CD14-positive monocyte (primary cell): ENCODE measurements at regions not wholly inside any gene's neighbourhood (a gene's known extent, or its start where the extent isn't known, plus 50 kb on each side); places are given as distances from the start of the nearest gene placed in this dataset.

Experiments used
- DNase-seq, 3 donors: peaks; one replicate each; pipeline ENCODE4 v3.0.0-alpha.2; 2011 to 2022
- H2AFZ ChIP-seq: 2 replicates; pipeline ENCODE4 v1.6.0; 2012; ENCODE audit warnings: mild to moderate bottlenecking, low read depth, low read length, inconsistent platforms; ENCODE audit not compliant: insufficient read depth, poor library complexity, severe bottlenecking
- H3K27ac ChIP-seq, 2 donors: 1 replicate in 1 of 2; 2 replicates in 1 of 2; pipeline ENCODE4 v1.5.1; 2012 to 2013; ENCODE audit warnings: low read length in 2 of 2, control low read depth in 1 of 2, inconsistent platforms in 1 of 2, low read depth in 1 of 2, mild to moderate bottlenecking in 1 of 2
- H3K27me3 ChIP-seq, 2 donors: one replicate each; pipeline versions ENCODE4 v1.6.0 to v1.6.1; 2011 to 2013; ENCODE audit warnings: low read length in 2 of 2; ENCODE audit not compliant: control insufficient read depth in 2 of 2, insufficient read depth in 2 of 2
- H3K36me3 ChIP-seq, 2 donors: replicated peaks in 1 of 2; 1 replicate in 1 of 2; 2 replicates in 1 of 2; pipeline versions ENCODE4 v1.5.1 to v1.6.1; 2012 to 2013; ENCODE audit warnings: low read length in 2 of 2, control low read depth in 1 of 2, inconsistent platforms in 1 of 2, mild to moderate bottlenecking in 1 of 2; ENCODE audit not compliant: insufficient read depth in 2 of 2, control insufficient read depth in 1 of 2
- H3K4me1 ChIP-seq, 2 donors: 1 replicate in 1 of 2; 2 replicates in 1 of 2; pipeline versions ENCODE4 v1.5.1 to v1.6.1; 2012 to 2013; ENCODE audit warnings: low read length in 2 of 2, control low read depth in 1 of 2, inconsistent platforms in 1 of 2, mild to moderate bottlenecking in 1 of 2, moderate library complexity in 1 of 2; ENCODE audit not compliant: insufficient read depth in 2 of 2, control insufficient read depth in 1 of 2
- H3K4me2 ChIP-seq: replicated peaks from 2 replicates; pipeline ENCODE3; 2012; ENCODE audit warnings: low read length, moderate library complexity, mild to moderate bottlenecking; ENCODE audit not compliant: poor library complexity, severe bottlenecking; ENCODE audit errors: extremely low read depth
- H3K4me3 ChIP-seq, 3 experiments: fragments of 200-600 bp in 1 of 3; sonication (generic) in 1 of 3; replicated peaks in 1 of 3; 1 replicate in 2 of 3; 2 replicates in 1 of 3; pipeline ENCODE4 v1.5.1; 2011 to 2013; ENCODE audit warnings: low read length in 3 of 3, mild to moderate bottlenecking in 3 of 3, control low read depth in 2 of 3, low read depth in 2 of 3, inconsistent platforms in 1 of 3, moderate library complexity in 1 of 3
- H3K79me2 ChIP-seq: 2 replicates; pipeline ENCODE4 v1.6.0; 2012; ENCODE audit warnings: mild to moderate bottlenecking, control low read depth, inconsistent platforms, low read length, moderate library complexity; ENCODE audit not compliant: insufficient read depth
- H3K9ac ChIP-seq: 2 replicates; pipeline ENCODE4 v1.6.0; 2017; ENCODE audit warnings: low read length, mild to moderate bottlenecking; ENCODE audit not compliant: insufficient read depth, poor library complexity, severe bottlenecking
- H3K9me3 ChIP-seq, 2 donors: replicated peaks in 1 of 2; 1 replicate in 1 of 2; 2 replicates in 1 of 2; pipeline versions ENCODE4 v1.5.1 to v1.6.1; 2012 to 2013; ENCODE audit warnings: low read length in 2 of 2, control low read depth in 1 of 2; ENCODE audit not compliant: control insufficient read depth in 1 of 2, insufficient read depth in 1 of 2
- H4K20me1 ChIP-seq: 2 replicates; pipeline ENCODE4 v1.6.0; 2012; ENCODE audit warnings: mild to moderate bottlenecking, low read length, control low read depth, moderate library complexity; ENCODE audit not compliant: insufficient read depth
- H3K27ac Mint-ChIP-seq, 7 donors: one replicate each; pipeline ENCODE4 v1.8.0; 2020; ENCODE audit warnings: mild to moderate bottlenecking in 7 of 7, mixed read lengths in 7 of 7, moderate library complexity in 6 of 7, inconsistent platforms in 2 of 7
- H3K27me3 Mint-ChIP-seq, 3 donors: one replicate each; pipeline ENCODE4 v1.8.0; 2021 to 2022; ENCODE audit warnings: low read depth in 3 of 3, mild to moderate bottlenecking in 3 of 3, mixed read lengths in 3 of 3, moderate library complexity in 3 of 3, inconsistent platforms in 1 of 3
- H3K36me3 Mint-ChIP-seq, 2 donors: one replicate each; pipeline ENCODE4 v1.8.0; 2020; ENCODE audit warnings: mixed read lengths in 2 of 2, inconsistent platforms in 1 of 2, mild to moderate bottlenecking in 1 of 2
- H3K4me1 Mint-ChIP-seq: one replicate; pipeline ENCODE4 v1.8.0; 2020; ENCODE audit warnings: mild to moderate bottlenecking, mixed read lengths
- H3K4me3 Mint-ChIP-seq, 2 donors: one replicate each; pipeline ENCODE4 v1.8.0; 2020; ENCODE audit warnings: mild to moderate bottlenecking in 2 of 2, mixed read lengths in 2 of 2, moderate library complexity in 1 of 2
- H3K9me3 Mint-ChIP-seq, 7 donors: one replicate each; pipeline ENCODE4 v1.8.0; 2020 to 2022; ENCODE audit warnings: mixed read lengths in 7 of 7, mild to moderate bottlenecking in 6 of 7, moderate library complexity in 6 of 7, inconsistent platforms in 2 of 7
- WGBS: methylation state at CpG from one replicate; pipeline ENCODE4 v1.1.5; 2013; ENCODE audit warnings: missing lambda C conversion rate; ENCODE audit not compliant: insufficient coverage; 5-methylcytosine and 5-hydroxymethylcytosine counted together
- intact Hi-C, 2 donors: fragments of 100-400 bp; cut with micrococcal nuclease; formaldehyde crosslinking; loops; one replicate each; pipeline versions ENCODE4 v1.15.0 to v1.15.1; 2023
- TF ChIP-seq, protein P1 (sequence below): fragments of 200-600 bp; IDR thresholded peaks from one replicate; pipeline ENCODE4 v1.8.0; 2022; ENCODE audit warnings: antibody characterized with exemption, mild to moderate bottlenecking

DNA sequence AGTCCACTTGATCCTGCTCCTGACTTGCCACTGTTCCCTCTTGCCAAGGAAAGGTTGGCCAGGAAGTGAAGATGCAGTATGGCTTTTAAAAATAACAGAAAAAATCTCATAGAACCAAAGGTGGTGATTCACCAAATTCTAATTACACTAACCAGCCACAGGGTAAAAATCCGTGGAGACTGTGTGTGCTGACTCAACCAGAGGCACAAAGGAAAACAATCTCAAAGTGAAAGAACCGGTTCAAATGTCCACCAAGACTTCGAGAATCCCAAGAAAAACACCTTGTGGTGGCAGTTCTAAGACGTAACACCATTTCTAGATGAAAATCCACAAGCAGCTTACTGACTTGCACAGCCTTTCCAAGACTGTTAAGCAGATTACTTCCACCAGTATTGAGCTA is 279.1 kb downstream of the TLE1 start:
- Mint-ChIP-seq H3K4me3 (no peak overlapping the region), H3K4me1 (peaks cover 13% of the 10 kb centered on the region), H3K27me3 (peaks cover 0 to 2% (median 2%) of the 10 kb centered on the region in 3 donors), H3K36me3 (no peaks in the 10 kb centered on the region), H3K9me3 (peaks cover 0 to 4% (median 0%) of the 10 kb centered on the region in 7 donors), H3K27ac (no peak overlapping the region)
- intact Hi-C loops: no loop called here
- Histone ChIP-seq H3K27me3 (no peaks in the 10 kb centered on the region), H3K79me2 (no peaks in the 10 kb centered on the region), H3K9me3 (no peaks in the 10 kb centered on the region), H3K9ac (no peak overlapping the region), H3K4me3 (no peak overlapping the region), H3K4me1 (peaks cover 13 to 20% of the 10 kb centered on the region in 2 donors), H3K36me3 (no peaks in the 10 kb centered on the region), H3K27ac (no peak overlapping the region), H3K4me2 (no peak overlapping the region), H2AFZ (no peak overlapping the region), H4K20me1 (no peaks in the 10 kb centered on the region)
- TF ChIP-seq, protein P1, sequence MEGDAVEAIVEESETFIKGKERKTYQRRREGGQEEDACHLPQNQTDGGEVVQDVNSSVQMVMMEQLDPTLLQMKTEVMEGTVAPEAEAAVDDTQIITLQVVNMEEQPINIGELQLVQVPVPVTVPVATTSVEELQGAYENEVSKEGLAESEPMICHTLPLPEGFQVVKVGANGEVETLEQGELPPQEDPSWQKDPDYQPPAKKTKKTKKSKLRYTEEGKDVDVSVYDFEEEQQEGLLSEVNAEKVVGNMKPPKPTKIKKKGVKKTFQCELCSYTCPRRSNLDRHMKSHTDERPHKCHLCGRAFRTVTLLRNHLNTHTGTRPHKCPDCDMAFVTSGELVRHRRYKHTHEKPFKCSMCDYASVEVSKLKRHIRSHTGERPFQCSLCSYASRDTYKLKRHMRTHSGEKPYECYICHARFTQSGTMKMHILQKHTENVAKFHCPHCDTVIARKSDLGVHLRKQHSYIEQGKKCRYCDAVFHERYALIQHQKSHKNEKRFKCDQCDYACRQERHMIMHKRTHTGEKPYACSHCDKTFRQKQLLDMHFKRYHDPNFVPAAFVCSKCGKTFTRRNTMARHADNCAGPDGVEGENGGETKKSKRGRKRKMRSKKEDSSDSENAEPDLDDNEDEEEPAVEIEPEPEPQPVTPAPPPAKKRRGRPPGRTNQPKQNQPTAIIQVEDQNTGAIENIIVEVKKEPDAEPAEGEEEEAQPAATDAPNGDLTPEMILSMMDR: no peak
- 84% methylated on average over 3 of the region's 4 CpGs for WGBS
- peak in 1 of 3 donors; percentile 8 for DNase-seq

DNA sequence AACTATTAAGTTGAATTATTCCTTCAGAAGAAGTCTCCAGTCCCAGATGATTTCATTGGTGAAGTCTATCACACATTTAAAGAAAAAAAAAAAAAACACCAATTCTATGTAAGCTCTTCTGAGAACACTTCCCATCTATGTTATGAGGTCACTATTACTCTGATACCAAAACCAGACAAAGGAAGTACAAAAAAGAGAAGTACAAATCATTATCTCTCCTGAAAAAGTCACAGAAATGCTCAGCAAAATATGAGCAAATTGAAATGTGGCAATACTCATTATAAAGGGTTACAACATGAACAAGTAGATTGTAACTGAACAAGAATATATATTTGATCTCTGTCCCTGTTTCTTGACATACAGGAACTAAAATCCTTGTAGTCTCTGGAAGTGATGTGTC is 280.4 kb downstream of the TLE1 start:
- Histone ChIP-seq H3K4me3 (no peak overlapping the region), H3K79me2 (no peaks in the 10 kb centered on the region), H2AFZ (no peak overlapping the region), H3K27ac (peak overlapping the region in 1 of 2 donors; percentile 60), H3K4me1 (peaks cover 6 to 13% of the 10 kb centered on the region in 2 donors), H4K20me1 (no peaks in the 10 kb centered on the region), H3K4me2 (no peak overlapping the region), H3K9me3 (no peaks in the 10 kb centered on the region), H3K36me3 (no peaks in the 10 kb centered on the region), H3K27me3 (no peaks in the 10 kb centered on the region), H3K9ac (no peak overlapping the region)
- DNase-seq: peak; percentile 21 to 80 (median 23)
- Mint-ChIP-seq H3K27ac (peak overlapping the region in 6 of 7 donors; percentile 55 to 89 (median 78)), H3K4me3 (peak overlapping the region in 1 of 2 donors; percentile 46), H3K36me3 (no peaks in the 10 kb centered on the region), H3K4me1 (peaks cover 6% of the 10 kb centered on the region), H3K9me3 (peaks cover 2 to 8% (median 5%) of the 10 kb centered on the region in 7 donors), H3K27me3 (peaks cover 0 to 2% (median 2%) of the 10 kb centered on the region in 3 donors)
- intact Hi-C loops: no loop called here
- TF ChIP-seq, protein P1: no peak
